HUES64 (cell line): ENCODE measurements at regions not wholly inside any gene's neighbourhood (a gene's known extent, or its start where the extent isn't known, plus 50 kb on each side); places are given as distances from the start of the nearest gene placed in this dataset.

Experiments used
- H3K27ac ChIP-seq: 2 replicates; pipeline ENCODE4 v1.7.0; 2013; ENCODE audit warnings: low read depth, low read length, inconsistent platforms
- H3K27me3 ChIP-seq: 2 replicates; pipeline ENCODE4 v1.6.1; 2013; ENCODE audit warnings: mild to moderate bottlenecking, low read length; ENCODE audit not compliant: insufficient read depth
- H3K36me3 ChIP-seq: 2 replicates; pipeline ENCODE4 v1.6.1; 2013; ENCODE audit warnings: mild to moderate bottlenecking, low read length; ENCODE audit not compliant: insufficient read depth
- H3K4me1 ChIP-seq: 2 replicates; pipeline ENCODE4 v1.6.1; 2013; ENCODE audit warnings: mild to moderate bottlenecking, low read length, moderate library complexity; ENCODE audit not compliant: insufficient read depth
- H3K4me3 ChIP-seq: 2 replicates; pipeline ENCODE4 v1.5.1; 2013; ENCODE audit warnings: mild to moderate bottlenecking, low read length, moderate library complexity
- H3K9ac ChIP-seq: 2 replicates; pipeline ENCODE4 v1.6.1; 2013; ENCODE audit warnings: mild to moderate bottlenecking, low read depth, low read length
- H3K9me3 ChIP-seq: 2 replicates; pipeline ENCODE4 v1.6.1; 2013; ENCODE audit warnings: low read depth, low read length; ENCODE audit not compliant: insufficient read depth
- WGBS: fragments of 150-250, 120-280 bp; methylation state at CpG from one replicate; pipeline ENCODE4 v1.1.7; 2013; ENCODE audit warnings: missing lambda C conversion rate; 5-methylcytosine and 5-hydroxymethylcytosine counted together

GRCh38 chr4:35526456-35526855 lies 717.9 kb downstream of the ARAP2 start:
- H3K4me1 ChIP-seq: peaks cover 6% of the 10 kb centered on the region; the same call in 1 of the 2 replicates
- peaks cover under 1% of the 10 kb centered on the region; the same call in 1 of the 2 replicates for H3K9me3 ChIP-seq
- 98% methylated on average over 2 of the region's 3 CpGs for WGBS
- no peak overlapping the region for H3K27ac ChIP-seq
- no peak overlapping the region for H3K9ac ChIP-seq
- no peaks in the 10 kb centered on the region for H3K27me3 ChIP-seq
- H3K4me3 ChIP-seq: no peak overlapping the region
- no peaks in the 10 kb centered on the region for H3K36me3 ChIP-seq

- Histone ChIP-seq H3K36me3 (no peaks in the 10 kb centered on the region), H3K9me3 (peaks cover 12% of the 10 kb centered on the region; the same call in 1 of the 2 replicates), H3K27ac (no peak overlapping the region), H3K27me3 (no peaks in the 10 kb centered on the region), H3K9ac (no peak overlapping the region), H3K4me1 (no peaks in the 10 kb centered on the region), H3K4me3 (no peak overlapping the region)
- WGBS: 100% methylated on average over 1 of the region's 5 CpGs
Measured at GRCh38 chr4:35534962-35535361, 709.4 kb downstream of the ARAP2 start.

GRCh38 chr4:35538807-35539206 lies 705.5 kb downstream of the ARAP2 start:
- Histone ChIP-seq H3K4me3 (no peak overlapping the region), H3K27me3 (no peaks in the 10 kb centered on the region)

GRCh38 chr4:35539404-35540055 lies 704.8 kb downstream of the ARAP2 start:
- H3K9me3 ChIP-seq: no peaks in the 10 kb centered on the region
- WGBS: 93% methylated on average over 5 of the region's 5 CpGs
- H3K36me3 ChIP-seq: no peaks in the 10 kb centered on the region
- H3K4me1 ChIP-seq: no peaks in the 10 kb centered on the region
- no peak overlapping the region for H3K9ac ChIP-seq
- no peak overlapping the region for H3K4me3 ChIP-seq
- no peak overlapping the region for H3K27ac ChIP-seq
- H3K27me3 ChIP-seq: no peaks in the 10 kb centered on the region

More at GRCh38 chr4:35538807-35539206, 705.5 kb downstream of the ARAP2 start:
- WGBS: 93% methylated on average over 4 of the region's 4 CpGs
- Histone ChIP-seq H3K27ac (no peak overlapping the region), H3K9me3 (no peaks in the 10 kb centered on the region), H3K9ac (no peak overlapping the region), H3K36me3 (no peaks in the 10 kb centered on the region), H3K4me1 (no peaks in the 10 kb centered on the region)

- H3K27me3 ChIP-seq: no peaks in the 10 kb centered on the region
- WGBS: 96% methylated on average over 12 of the region's 12 CpGs
- no peak overlapping the region for H3K4me3 ChIP-seq
- no peak overlapping the region for H3K27ac ChIP-seq
- H3K4me1 ChIP-seq: no peaks in the 10 kb centered on the region
- H3K36me3 ChIP-seq: no peaks in the 10 kb centered on the region
- H3K9ac ChIP-seq: no peak overlapping the region
- no peaks in the 10 kb centered on the region for H3K9me3 ChIP-seq
Measured at GRCh38 chr4:35541146-35541887, 703.0 kb downstream of the ARAP2 start.

DNA sequence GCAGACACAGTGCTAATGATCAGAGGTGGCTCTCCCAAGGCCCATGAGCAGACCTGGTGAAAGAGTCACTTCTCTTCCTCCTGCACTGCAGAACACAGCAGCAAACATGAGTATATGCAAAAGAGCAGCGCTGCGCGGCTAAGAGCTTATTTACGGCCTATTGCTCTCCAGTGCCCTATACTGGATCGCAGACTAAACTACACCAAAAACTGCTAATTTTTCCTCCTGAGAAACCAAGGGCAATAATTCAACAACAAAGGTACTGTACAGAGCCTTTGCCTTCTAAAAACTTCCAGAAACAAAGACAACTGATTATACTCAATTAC lies 702.5 kb downstream of the ARAP2 start:
- Histone ChIP-seq H3K36me3 (no peaks in the 10 kb centered on the region), H3K27me3 (no peaks in the 10 kb centered on the region), H3K4me1 (no peaks in the 10 kb centered on the region), H3K27ac (no peak overlapping the region), H3K9me3 (no peaks in the 10 kb centered on the region), H3K4me3 (no peak overlapping the region), H3K9ac (no peak overlapping the region)
- WGBS: 78% methylated on average over 5 of the region's 5 CpGs

DNA sequence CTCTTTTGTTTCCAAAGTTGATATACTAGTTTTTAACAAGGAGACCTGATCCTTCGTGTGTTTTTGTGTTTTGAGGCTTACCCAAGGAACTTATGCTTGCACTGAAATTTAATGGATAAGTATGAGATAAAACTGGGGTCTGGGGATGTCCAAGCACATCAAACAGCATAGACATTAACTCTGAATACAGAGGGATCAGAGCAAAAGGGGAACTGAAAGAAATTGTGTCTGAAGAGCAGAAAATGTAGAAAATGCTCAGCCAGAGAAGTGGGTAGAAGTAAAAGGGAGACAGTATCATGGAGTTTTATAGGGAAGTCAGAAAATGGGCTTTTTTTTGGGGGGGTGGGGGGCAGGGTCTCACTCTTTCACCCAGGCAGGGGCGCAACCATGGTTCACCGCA lies 695.4 kb downstream of the ARAP2 start:
- 91% methylated on average over 3 of the region's 3 CpGs for WGBS
- no peaks in the 10 kb centered on the region for H3K27me3 ChIP-seq
- H3K36me3 ChIP-seq: no peaks in the 10 kb centered on the region
- H3K4me1 ChIP-seq: 0 out of 2 replicates have a peak, but pooled peaks cover 6% of the 10 kb centered on the region
- no peak overlapping the region for H3K4me3 ChIP-seq
- H3K9ac ChIP-seq: no peak overlapping the region
- H3K27ac ChIP-seq: no peak overlapping the region
- no peaks in the 10 kb centered on the region for H3K9me3 ChIP-seq

DNA sequence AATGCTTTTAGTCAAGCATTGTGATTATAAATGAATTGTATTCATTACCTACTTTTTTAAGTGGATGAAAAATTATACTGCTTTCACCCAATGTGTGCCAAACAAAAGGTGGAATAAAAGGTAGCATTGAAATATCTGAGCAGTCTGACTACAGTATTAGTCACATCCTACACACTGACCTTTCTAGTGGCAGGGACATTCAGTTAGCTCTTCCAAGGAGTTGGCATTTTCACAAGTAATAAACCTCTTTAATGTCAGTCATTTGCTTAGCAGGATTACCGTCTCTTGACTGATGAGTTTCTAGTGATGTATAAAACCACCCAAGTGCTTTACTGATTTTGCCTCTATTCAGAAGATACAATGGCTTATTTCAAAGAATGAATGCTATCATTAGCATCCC lies 687.9 kb downstream of the ARAP2 start:
- no peaks in the 10 kb centered on the region for H3K27me3 ChIP-seq
- no peak overlapping the region for H3K27ac ChIP-seq
- 0 out of 2 replicates have a peak, but pooled peaks cover 6% of the 10 kb centered on the region for H3K4me1 ChIP-seq
- no peaks in the 10 kb centered on the region for H3K36me3 ChIP-seq
- no peak overlapping the region for H3K9ac ChIP-seq
- H3K4me3 ChIP-seq: no peak overlapping the region
- 80% methylated on average over 1 of the region's 1 CpG for WGBS
- H3K9me3 ChIP-seq: peaks cover 25% of the 10 kb centered on the region

GRCh38 chr4:35559559-35560365 lies 684.6 kb downstream of the ARAP2 start:
- Histone ChIP-seq H3K4me3 (no peak overlapping the region), H3K9me3 (peaks cover 25% of the 10 kb centered on the region), H3K36me3 (no peaks in the 10 kb centered on the region), H3K27me3 (no peaks in the 10 kb centered on the region), H3K4me1 (no peaks in the 10 kb centered on the region), H3K27ac (no peak overlapping the region), H3K9ac (no peak overlapping the region)
- WGBS: 96% methylated on average over 19 of the region's 19 CpGs

DNA sequence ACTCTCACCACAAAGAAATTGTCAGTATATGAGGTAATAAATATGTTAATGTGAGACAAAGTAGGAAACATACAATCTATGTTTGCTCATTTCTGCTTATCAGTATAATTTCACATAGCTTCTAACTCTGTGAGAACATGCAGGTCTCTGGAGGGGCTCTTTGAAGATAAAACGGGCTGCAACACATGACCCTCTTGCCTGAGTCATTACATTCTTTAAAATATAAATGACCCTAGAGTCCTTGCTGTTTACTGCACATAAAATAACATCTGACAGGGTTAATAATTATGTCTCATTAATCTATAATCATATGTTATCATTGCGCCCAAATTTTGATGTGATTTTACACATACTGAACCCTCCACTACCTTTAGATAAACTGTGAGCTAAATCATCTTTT lies 681.5 kb downstream of the ARAP2 start:
- peaks cover 25% of the 10 kb centered on the region for H3K9me3 ChIP-seq
- H3K36me3 ChIP-seq: no peaks in the 10 kb centered on the region
- H3K9ac ChIP-seq: no peak overlapping the region
- H3K4me3 ChIP-seq: no peak overlapping the region
- H3K4me1 ChIP-seq: peaks cover 8% of the 10 kb centered on the region
- WGBS: 71% methylated on average over 2 of the region's 2 CpGs
- no peak overlapping the region for H3K27ac ChIP-seq
- H3K27me3 ChIP-seq: no peaks in the 10 kb centered on the region

DNA sequence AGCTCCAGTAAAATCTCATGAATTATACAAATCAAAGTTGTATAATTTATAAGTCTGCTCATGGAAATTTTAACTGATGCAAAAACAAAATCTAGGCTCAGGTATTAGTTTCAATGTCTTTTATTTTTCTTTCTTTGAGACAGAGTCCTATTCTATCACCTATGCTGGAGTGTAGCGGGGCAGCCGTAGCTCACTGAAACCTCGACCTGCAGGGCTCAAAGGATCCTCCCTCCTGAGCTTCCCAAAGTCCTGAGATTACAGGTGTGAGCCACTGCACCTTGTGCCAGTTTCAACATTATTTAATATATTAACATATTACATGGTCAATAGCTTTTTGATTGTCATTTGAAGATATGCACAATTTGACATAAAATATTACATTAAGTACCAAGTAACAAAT lies 678.7 kb downstream of the ARAP2 start:
- no peak overlapping the region for H3K27ac ChIP-seq
- WGBS: 90% methylated on average over 3 of the region's 3 CpGs
- peaks cover 8% of the 10 kb centered on the region for H3K4me1 ChIP-seq

More for the DNA sequence above, 678.7 kb downstream of the ARAP2 start:
- Histone ChIP-seq H3K9me3 (0 out of 2 replicates have a peak, but pooled peaks cover under 1% of the 10 kb centered on the region), H3K9ac (no peak overlapping the region), H3K27me3 (no peaks in the 10 kb centered on the region), H3K36me3 (no peaks in the 10 kb centered on the region), H3K4me3 (no peak overlapping the region)
